ENCODE measurements at regions not wholly inside any gene's neighbourhood (a gene's known extent, or its start where the extent isn't known, plus 50 kb on each side); places are given as distances from the start of the nearest gene placed in this dataset.

DNA sequence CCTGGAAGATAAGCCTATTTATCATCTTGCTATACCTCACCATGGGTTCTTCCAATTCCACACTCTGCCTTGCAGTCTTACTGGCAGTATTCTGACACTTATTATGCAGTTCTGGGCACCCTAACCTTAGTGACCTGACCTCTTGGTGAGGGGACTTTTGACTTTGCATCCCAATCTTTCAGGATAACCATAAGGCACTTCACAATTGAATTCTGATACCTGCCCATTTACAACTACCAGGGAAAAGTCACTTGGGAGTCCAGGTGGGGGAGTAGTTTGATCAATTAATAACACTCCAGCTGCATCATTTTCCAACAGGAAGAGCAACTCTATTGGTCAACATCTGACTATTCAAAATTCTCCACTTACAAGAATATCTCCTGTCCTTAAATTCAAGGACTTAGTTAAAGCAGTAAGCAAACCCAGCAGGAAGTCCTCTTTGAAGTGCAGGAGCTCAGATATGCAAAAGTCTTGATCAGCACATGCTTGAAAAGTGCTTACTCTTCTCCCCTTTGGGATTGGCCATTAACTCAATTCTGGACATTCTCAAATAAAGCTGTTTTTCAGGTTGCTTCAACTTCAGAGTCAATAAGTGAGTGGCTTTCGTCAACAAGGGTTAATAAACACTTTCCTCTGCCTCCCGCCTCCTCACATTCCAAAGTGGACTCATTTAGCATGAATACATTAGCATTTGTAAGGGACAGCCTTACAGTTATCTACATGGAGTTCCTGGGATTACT lies 177.4 kb upstream of the NRIP1 start:
- no peak for DNase-seq

DNA sequence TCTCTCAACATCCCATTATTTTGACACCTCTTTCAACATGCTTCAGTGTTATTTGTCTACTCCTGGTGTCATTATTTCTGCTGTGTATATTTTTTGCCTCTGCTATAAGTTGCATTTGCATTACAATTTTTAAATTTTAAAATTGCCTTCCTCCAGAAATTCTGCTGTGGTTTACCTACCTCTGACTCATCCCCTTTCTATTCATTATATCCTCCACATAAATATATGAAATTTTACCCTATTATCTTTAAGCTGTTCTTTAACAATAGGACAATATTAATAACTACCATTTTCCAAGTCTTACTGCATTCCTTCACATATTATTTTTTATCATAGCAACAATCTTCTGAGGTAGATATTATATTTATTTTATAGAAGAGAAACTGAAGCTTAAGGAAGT lies 178.1 kb upstream of the NRIP1 start:
- DNase-seq, result no peak

DNA sequence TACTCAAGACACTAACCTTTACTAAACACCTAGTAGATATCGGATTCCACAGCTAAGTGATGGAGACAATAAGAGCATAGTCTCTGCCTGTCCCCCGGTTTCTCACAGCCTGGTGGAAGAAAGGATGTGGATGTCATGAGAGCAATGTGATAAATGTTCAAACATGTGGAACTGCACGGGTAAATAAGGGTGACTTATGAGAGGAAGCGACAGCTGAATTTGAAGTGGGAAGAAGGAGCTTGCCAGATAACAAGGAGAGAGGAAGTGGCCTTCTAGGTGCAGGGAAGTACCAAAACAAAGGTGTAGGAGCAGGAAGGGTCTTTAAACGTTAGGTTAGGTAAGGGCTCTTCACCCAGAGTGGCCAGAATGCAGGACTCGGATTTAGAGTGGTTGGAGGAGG lies 178.6 kb upstream of the NRIP1 start:
- DNase-seq, result no peak

DNA sequence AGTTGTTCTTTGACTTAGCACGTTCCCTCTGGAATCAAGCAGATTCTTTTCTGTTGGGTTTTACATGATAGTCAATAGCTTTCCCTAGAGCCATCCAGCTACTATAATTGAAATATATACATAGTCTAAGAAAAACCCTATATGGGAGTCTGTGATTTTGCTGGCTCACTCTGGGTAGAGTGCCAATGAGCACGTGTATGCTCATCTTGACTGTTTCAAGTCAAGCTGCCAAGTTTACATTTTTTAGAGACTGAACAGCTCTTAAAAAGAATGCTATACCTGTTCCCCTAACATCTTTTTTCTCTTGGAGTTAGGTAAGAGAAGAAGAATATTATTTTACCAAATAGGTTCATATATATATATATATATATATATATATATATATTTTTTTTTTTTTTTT lies 182.8 kb upstream of the NRIP1 start:
- DNase-seq, result no peak

DNA sequence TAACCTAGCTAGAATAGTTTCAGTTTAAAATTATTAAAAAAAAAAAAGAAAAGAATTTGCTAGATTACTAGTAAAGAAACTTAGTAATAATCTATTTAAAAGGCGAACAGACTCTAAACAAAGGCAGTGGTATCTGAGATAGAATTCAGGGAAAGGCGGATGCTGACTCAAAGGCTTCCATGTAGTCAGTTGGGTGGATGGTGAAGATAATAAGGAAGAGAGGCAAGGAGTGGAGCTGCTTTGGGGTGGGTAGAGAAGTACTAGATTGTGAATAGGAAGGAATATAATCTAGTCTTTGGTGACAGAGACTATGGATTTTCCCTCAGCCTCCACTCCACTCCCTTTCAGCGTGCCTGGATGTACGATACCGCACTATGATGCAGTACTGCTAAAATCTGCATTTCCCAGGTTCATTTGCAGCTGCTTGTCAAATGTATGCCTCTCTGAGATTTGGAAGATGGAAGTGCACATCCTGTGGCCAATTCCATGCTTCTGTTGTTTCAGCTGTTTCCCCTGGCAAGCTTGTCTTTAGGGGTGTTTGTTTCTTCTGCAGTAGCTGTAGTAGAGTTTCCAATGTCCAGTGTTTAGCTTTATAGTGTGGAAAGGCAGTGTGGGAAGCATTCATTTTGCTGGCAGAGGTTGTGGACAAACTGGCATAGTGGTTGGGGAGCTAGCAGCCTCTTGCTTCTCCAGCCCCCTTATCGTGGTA lies 184.6 kb upstream of the NRIP1 start:
- peak in 1 of 51 donors; percentile 1 for DNase-seq

DNA sequence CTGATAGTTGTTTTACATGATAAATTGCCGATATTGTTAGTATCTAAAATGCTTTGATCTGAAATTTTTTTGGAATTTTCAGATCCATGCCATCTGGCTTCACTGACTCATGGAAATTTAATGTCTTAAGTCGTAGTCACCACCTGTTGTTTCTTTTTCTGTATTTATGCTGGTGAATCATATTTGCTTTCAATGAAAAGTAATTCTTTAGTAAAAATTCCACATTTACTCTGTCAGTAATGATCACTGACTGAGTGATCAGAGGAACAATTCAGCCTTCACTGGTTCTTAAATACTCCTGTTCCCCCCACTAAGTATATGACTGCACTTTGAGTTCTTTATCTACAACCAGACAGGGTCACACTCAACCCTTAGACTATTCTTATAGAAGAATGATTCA lies 185.6 kb upstream of the NRIP1 start:
- DNase-seq, result no peak

DNA sequence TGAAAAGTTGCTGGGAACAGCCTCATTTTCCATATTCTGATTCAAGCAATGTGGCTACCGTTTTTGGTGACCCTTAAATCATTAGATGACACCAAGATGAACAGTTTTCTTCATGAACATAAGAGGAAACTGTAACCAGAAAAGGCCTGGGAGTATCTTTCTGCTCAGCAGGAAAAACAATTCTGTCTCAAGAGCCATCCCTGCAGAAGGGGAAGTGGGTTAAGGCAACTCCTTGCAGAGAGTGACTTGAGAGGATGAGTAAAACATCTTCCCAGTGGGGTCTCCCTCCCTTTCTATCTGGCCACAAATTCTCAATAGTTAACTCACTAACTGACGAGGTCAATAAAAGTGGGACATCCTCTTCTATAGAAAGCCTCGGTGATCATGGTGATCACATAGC lies 187.6 kb upstream of the NRIP1 start:
- no peak for DNase-seq

DNA sequence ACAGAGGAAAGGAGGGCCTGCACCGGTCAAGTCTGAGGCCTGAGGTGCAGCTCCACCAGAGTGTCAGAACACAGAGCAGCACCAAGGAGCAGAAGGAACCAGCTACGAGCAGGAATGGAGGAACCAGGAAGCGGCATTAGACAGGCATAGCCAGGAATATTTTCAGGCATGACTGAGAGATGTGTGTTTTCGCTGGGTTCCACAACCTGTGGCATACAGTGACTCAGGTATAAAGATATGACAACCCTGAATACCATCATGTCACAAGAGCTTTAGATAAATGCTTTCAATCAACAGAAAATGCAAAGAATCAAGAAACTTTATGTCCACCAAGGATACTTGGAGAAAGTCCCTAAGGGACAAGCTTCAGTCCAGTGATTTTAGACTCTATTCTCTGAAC lies 189.3 kb upstream of the NRIP1 start:
- DNase-seq, result no peak

DNA sequence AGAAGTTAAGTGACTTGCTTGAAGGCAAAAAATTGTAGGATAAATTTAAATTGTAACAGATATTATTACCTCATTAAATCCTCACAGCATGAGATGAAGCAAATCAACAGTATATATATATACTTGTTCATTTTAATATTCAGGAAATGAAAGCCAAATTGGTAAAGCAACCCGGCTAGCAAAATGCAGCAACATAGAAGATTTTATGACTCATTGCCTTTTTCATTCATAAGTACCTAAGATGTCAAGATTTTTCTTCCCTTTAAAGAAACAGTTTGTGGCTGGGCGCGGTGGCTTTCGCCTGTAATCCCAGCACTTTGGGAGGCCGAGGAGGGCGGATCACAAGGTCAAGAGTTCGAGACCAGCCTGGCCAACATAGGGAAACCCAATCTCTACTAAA lies 190.5 kb upstream of the NRIP1 start:
- DNase-seq, result no peak

DNA sequence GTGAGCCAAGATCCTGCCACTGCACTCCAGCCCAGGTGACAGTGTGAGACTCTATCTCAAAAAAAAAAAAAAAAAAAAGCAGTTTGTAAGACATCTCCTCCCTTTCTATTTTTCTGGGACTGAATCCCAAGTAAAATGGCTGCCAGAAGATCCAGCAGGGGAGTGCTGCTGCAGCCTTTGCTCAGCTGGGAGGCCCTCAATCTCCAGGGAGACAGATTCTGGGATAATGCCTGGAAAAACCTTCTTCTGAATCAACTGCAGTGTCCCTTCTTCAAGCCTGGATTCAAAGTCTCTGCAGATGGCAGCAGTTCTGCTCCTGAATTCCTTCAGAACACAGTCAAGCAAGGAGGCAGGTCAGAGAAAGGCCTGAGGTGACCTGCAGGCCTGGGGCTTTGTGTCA lies 191.0 kb upstream of the NRIP1 start:
- DNase-seq, result no peak

DNA sequence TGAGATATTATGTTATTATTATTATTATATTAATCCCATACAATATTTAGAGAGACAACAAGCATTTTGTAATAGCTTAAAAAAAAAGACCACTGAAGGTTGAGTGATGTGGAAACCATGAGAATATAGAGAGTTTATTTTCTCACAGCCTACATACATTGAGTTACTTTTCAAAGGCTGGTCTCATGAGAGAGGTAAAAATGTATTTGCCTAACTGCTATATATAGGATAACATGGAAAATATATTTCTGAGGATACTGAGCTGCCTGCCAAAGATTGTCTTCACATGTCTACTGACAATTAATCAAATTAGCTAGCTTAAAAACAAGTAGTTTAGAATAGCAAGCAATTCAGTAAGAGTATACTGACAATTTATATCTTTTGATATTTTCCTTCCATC lies 192.2 kb upstream of the NRIP1 start:
- DNase-seq, result no peak

DNA sequence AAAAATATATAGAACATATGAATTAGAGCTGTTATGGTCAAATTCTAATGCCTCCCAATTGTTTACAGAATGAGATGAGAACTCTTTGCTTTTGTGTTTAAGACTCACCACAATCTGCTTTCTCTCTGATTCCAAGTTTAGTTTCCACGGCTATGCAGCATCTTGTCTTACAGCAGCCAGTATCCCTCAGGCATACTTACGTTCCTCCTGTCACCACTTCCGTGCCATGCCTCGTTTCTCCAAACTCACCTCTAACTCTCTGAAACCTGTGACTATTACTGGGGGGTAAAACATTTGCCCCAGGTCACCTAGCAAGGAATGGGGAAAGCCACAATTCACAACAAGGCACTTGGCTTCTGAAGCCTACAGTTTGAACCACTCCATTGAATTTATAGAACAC lies 192.8 kb upstream of the NRIP1 start:
- no peak for DNase-seq

DNA sequence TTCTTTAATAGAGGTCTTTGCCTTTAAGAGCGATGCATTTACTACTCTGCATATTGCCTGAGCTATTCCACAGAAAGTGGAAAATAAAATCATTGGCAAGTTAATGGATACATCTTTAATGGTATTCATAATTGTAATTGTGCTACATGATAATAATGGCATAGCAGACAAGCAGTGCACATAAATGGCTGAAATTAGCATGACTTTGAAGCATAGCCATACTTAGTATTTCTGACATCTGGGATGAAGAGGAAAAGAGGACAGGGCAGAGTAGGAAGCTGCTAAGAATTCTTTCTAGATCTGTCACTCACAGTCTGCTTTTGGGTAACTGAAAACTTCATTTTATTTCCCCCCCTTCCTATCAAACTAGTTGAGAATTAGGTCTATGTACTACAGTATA lies 195.0 kb upstream of the NRIP1 start:
- DNase-seq, result no peak

DNA sequence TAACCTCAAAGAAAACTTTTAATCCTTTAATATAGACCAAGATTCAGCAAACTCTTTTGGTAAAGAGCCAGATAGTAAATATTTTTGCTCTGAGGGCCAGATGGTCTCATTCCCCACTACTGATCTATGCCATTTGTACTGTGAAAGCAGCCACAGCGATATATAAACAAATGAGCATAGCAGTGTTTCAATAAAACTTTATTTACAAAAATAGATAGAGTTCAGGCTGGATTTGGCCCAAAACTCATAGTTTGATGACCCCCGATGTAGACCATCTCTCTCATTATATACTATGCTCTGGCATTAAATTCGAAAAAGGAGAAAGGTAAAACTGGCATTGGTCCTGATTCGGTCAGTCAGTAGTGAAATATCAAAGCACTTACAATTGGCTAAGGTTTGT lies 195.8 kb upstream of the NRIP1 start:
- DNase-seq, result no peak

DNA sequence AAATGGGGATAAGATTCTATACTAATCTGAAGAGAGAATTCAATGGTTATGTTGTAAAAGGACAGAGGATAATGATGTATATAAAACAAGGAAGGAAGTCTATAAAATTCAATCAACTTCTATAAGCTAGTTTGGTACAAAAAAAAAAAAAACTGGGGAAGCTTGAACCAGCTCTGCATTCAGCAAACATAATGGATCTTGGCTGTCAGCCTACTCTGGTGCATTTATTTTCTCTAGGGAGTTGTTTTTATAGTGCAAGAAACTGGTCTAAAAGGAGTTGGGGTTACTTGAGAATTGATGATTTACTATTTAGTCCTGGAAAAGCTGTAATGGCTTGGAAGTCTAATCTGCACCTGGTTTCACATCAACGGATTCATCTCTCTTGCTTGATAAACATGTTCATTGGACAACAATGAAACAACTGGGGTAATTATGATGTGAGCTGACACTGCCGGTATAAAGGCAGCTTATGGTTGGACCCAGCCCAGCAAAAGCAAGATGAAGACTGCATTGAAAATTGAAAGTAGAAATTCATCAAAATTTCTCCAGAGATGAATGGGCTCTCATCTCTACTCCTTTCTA lies 199.4 kb upstream of the NRIP1 start:
- no peak for DNase-seq

DNA sequence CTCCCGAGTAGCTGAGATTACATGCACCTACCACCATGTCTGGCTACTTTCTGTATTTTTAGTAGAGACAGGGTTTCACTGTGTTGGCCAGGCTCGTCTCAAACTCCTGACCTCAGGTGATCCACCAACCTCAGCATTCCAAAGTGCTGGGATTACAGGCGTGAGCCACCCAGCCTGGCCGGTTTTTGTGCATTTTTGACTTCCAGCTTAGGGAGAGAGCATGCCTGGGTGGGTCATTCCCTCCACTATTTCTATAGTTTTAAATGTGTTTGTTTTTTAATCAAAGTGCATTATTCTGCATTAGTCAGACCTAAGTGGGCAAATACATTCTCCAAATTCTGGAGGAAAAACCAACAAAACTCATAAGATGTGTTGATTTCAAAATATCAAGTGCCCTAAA lies 207.4 kb upstream of the NRIP1 start:
- DNase-seq, result no peak

DNA sequence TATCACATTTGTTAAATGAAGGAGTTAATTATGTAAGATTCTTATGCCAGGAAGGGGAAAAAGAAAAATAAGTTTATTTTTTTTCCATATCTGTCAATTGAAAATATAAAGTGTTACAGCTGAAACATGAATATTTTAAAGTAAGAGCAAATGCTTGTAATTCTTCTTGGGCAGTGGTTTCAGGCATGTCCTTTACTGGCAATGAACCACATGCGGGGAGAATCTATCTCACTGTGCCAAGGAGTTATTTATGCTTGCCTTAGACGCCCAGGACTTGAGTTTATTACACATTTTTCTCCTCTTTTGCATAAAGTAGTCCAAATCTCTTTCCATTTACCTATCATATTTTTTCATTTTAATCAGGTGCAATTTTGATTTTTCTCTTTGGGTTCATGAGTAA lies 207.8 kb upstream of the NRIP1 start:
- no peak for DNase-seq

DNA sequence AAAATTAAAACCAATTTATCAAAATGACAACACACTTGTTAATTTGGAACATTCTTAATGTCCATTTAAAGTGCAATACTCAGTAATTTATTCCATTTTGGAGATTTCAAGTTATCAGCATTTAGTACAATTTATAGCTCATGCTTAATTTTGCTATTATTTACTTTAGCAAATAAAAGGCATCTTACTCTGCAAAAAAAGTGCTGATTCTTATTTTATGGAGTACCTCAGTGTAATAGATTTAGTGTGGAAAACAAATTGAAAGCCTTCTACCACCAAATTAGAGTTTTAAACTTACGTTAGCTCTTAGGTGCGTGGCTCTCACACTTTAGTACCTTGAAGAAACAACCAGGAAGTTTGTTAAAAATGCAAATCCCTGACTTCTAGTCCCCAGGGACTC lies 208.4 kb upstream of the NRIP1 start:
- no peak for DNase-seq

DNA sequence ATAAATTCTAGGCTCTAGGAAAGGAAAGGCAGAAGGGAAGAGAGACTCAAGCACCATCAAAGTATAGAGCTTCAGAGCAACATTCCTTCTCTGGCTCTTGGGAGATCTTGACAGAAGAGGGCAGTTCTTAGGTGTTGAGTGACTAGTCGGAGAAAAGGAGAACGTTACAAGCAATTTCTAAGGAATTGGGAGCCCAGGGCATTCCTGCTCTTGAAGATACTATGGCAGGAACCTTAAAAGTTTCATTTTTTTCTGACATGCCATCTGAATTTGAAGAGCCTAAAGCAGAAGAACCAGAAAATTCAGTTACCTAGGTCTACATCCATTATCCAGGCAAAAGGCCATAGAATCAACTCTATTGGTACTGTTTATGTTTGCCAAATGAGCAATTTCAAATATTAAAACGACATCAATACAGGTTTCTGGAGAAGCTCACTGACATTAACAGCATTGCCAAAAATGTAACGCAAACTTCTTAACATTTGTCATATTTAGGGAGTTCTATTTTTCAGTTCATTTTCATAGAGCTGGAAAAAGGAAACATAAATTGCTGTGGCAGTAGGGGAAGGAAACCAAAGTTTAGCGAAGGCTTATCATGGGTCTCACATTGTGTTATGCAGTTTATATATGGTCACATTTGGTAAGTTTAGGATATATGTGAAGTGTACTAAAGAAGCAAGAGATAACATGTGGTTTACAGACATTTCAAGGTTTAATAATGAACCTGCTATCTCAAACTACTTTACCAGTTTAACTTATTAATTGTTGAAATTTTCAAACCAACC lies 210.1 kb upstream of the NRIP1 start:
- DNase-seq, result no peak

DNA sequence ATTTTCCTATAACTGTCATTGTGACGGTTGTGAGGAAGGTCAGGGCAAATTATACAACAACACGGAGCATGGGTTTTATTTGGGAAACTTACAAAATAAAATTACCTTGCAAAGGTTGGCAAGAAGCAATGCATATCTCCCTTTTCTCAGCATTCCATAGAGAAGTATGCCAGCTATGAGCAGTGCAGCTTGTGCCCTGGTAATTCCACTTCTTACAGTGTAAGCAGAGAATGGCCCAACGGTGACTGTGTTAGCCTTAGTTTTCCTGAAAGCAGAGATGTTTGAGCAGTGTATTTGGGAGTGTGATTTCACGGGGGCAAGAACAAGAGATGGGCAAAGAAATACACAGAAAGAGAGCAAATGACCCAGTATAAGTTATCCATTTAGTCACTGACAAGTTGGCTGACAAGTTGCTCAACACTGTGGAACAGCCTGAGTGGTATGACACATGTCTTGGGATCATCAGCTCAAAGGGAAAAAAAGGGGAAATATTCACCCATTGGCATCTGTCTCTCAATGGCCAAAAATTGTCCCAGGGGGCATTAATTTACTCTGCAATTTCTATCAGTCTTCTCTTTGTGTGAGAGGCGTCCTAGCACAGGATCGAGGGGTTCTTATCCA lies 210.9 kb upstream of the NRIP1 start:
- no peak for DNase-seq

DNA sequence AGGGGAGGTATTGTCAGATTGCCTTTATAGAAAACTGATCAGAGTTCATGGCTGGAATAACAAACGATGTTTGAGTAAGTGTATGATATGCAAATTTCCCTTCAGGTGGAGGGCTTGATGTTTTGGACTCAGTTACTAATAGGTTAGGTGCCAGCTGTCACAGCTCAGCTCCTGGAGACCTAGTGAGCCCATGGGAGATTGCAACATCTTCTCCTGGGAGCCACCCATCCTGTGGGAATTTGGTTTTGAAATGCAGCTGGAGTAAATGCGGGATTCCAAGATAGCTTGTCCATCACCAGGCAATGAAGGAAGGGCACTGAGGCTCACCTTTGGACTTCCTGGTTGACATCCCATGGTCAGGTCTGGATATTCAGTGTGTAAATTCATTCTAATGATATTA lies 211.4 kb upstream of the NRIP1 start:
- no peak for DNase-seq

DNA sequence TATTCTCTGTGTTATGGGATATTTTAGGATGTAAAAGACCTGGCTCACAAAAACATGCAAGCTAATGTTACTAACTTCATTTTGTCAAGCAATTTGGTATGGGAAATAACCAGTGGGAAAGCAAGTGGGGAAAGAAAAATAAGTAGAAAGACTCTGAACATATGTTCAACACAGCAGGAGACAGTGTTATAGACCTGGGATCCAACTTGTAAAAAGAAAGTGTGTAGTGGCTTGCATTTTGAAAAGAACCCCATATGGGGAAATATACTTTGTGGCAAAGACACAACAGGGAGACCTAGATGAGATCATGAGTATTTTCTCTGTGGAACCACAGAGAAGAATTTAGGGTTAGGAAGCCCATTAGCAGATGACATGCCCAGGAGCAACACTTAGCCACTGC lies 212.7 kb upstream of the NRIP1 start:
- DNase-seq, result no peak
